DND-41 (cell line): ENCODE measurements at regions not wholly inside any gene's neighbourhood (a gene's known extent, or its start where the extent isn't known, plus 50 kb on each side); places are given as distances from the start of the nearest gene placed in this dataset.

Source experiments
- CTCF ChIP-seq: IDR thresholded peaks from 2 replicates; pipeline ENCODE4 v1.5.1; 2012; ENCODE audit warnings: borderline replicate concordance, low read length, moderate library complexity, mild to moderate bottlenecking; ENCODE audit not compliant: poor library complexity, severe bottlenecking; ENCODE audit errors: extremely low read depth
- EZH2 ChIP-seq: IDR thresholded peaks from 3 replicates; pipeline ENCODE4 v1.6.1; 2012; ENCODE audit warnings: borderline replicate concordance, low read depth, mild to moderate bottlenecking, moderate library complexity, low read length, inconsistent platforms; ENCODE audit not compliant: severe bottlenecking

GRCh38 chr13:69496981-69497380 is 610.6 kb upstream of the ATXN8OS start:
- TF ChIP-seq CTCF (no peak), EZH2 (no peak)
